ENCODE measurements at regions not wholly inside any gene's neighbourhood (a gene's known extent, or its start where the extent isn't known, plus 50 kb on each side); places are given as distances from the start of the nearest gene placed in this dataset.

DNA sequence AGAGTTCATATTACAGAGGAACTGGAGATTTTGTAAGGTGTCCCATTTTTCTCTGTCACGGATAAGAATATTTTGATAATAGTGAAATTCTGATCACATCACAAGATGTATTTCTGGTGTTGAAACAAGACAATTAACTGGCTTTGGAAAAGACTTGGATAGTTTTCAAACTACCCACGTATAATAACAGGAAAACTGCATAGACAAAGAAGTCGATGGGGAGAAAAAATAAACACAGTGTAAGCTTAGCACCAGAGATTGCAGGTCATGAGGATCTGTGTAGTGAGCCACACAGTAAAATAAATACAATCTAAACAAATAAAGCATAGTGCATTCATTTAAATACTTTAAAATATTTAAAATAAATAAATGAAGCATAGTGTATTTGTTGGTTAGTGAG is 452.3 kb upstream of the ADAMTS5 start:
- Mint-ChIP-seq H3K9me3 (ENCODE audit: unreplicated experiment) (no peaks in the 10 kb centered on the region), H3K4me1 (ENCODE audit: insufficient read depth, unreplicated experiment) (peaks cover 14% of the 10 kb centered on the region), H3K36me3 (ENCODE audit: insufficient read depth, unreplicated experiment) (no peaks in the 10 kb centered on the region), H3K4me3 (ENCODE audit: unreplicated experiment) (no peak overlapping the region), H3K27ac (ENCODE audit: low read depth, unreplicated experiment) (no peak overlapping the region), H3K27me3 (ENCODE audit: insufficient read depth, unreplicated experiment) (no peaks in the 10 kb centered on the region)
- intact Hi-C loops (cut with micrococcal nuclease) = no loop called here
- DNase-seq (ENCODE audit: unreplicated experiment) = no peak
- POLR2A ChIA-PET = no interaction called here
- TF ChIP-seq, protein P1, sequence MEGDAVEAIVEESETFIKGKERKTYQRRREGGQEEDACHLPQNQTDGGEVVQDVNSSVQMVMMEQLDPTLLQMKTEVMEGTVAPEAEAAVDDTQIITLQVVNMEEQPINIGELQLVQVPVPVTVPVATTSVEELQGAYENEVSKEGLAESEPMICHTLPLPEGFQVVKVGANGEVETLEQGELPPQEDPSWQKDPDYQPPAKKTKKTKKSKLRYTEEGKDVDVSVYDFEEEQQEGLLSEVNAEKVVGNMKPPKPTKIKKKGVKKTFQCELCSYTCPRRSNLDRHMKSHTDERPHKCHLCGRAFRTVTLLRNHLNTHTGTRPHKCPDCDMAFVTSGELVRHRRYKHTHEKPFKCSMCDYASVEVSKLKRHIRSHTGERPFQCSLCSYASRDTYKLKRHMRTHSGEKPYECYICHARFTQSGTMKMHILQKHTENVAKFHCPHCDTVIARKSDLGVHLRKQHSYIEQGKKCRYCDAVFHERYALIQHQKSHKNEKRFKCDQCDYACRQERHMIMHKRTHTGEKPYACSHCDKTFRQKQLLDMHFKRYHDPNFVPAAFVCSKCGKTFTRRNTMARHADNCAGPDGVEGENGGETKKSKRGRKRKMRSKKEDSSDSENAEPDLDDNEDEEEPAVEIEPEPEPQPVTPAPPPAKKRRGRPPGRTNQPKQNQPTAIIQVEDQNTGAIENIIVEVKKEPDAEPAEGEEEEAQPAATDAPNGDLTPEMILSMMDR (IDR thresholded peaks at IDR 0.05; ENCODE audit: unreplicated experiment) = no peak
- no TSS peak for BruUV-seq (replicated peaks)
- CTCF ChIA-PET = interaction anchor here (0.6 kb wide), 1 partner anchor 34 kb away, joined by 3 read pairs; no protein-coding TSS in a partner anchor

DNA sequence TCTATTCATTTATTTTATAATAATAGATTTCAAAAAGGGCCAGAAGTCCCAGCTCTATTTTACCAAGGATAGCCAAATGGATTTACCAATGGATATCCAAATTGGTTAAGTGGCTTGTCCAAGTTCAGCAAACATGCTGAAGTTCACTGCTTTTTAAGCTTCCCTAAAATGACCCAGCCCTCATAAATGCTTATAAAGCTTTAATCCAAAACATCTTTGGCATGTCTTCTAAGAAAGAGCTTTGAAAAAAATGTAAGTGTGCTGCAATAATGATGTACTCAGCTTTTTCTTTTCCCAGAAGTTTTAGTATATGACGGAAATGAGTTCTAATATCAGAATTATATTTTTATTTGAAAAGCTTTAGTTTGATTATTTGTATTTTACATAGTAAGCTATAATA is 451.5 kb upstream of the ADAMTS5 start:
- TF ChIP-seq, protein P1 (IDR thresholded peaks at IDR 0.05; ENCODE audit: unreplicated experiment) = no peak
- Mint-ChIP-seq H3K9me3 (ENCODE audit: unreplicated experiment) (no peaks in the 10 kb centered on the region), H3K4me3 (ENCODE audit: unreplicated experiment) (no peak overlapping the region), H3K4me1 (ENCODE audit: insufficient read depth, unreplicated experiment) (peaks cover 9% of the 10 kb centered on the region), H3K27ac (ENCODE audit: low read depth, unreplicated experiment) (no peak overlapping the region), H3K36me3 (ENCODE audit: insufficient read depth, unreplicated experiment) (no peaks in the 10 kb centered on the region), H3K27me3 (ENCODE audit: insufficient read depth, unreplicated experiment) (no peaks in the 10 kb centered on the region)
- ChIA-PET CTCF (interaction anchor here (0.6 to 0.7 kb wide), 3 partner anchors 35 to 543 kb away, joined by 3 to 4 read pairs (median 3); no protein-coding TSS in a partner anchor), POLR2A (no interaction called here)
- intact Hi-C loops (cut with micrococcal nuclease) = no loop called here
- DNase-seq (ENCODE audit: unreplicated experiment) = no peak
- BruUV-seq (replicated peaks) = no TSS peak

DNA sequence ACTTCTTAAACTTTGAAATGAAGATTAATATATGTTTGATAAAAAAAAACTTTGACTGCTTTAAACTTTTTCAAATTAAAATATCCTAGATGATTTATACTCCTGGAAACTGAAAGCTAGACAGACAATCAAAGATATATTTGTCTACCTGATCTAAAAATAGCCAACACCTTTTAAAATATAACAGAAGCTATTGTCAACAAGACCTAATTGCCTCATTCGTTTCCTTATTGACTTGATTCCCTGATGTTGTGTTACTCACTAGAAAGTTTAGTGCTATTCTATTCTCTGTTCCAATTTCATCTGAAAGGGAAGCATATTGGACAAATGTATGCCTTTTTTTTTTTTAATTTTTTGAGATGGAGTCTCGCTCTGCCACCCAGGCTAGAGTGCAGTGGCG is 445.6 kb upstream of the ADAMTS5 start:
- CTCF ChIA-PET = no interaction called here
- no peaks in the 10 kb centered on the region for H3K9me3 Mint-ChIP-seq (ENCODE audit: unreplicated experiment)
- POLR2A ChIA-PET = no interaction called here
- BruUV-seq (replicated peaks) = no TSS peak
- no peaks in the 10 kb centered on the region for H3K27me3 Mint-ChIP-seq (ENCODE audit: insufficient read depth, unreplicated experiment)
- DNase-seq (ENCODE audit: unreplicated experiment) = no peak
- no peak overlapping the region for H3K4me3 Mint-ChIP-seq (ENCODE audit: unreplicated experiment)
- no peaks in the 10 kb centered on the region for H3K4me1 Mint-ChIP-seq (ENCODE audit: insufficient read depth, unreplicated experiment)
- no peak overlapping the region for H3K27ac Mint-ChIP-seq (ENCODE audit: low read depth, unreplicated experiment)
- TF ChIP-seq, protein P1 (IDR thresholded peaks at IDR 0.05; ENCODE audit: unreplicated experiment) = no peak
- H3K36me3 Mint-ChIP-seq (ENCODE audit: insufficient read depth, unreplicated experiment) = no peaks in the 10 kb centered on the region
- intact Hi-C loops (cut with micrococcal nuclease) = no loop called here

DNA sequence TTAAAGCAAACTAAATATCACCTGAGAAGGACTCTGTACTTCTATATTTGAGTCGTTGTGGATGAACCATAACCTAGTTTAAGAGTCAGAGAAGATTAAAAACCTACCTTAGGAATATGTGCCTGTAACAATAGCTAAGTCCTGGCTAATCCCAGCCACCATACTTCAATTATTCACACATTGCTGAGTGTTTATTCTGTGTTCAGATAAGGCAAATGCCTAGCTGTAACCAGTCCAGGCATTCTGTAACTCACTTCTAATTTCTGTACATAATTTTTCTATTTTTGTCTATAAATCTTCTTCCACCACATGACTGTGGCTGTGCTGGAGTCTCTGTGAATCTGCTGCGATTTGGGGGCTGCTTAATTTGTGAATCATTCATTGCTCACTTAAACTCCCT is 441.9 kb upstream of the ADAMTS5 start:
- TF ChIP-seq, protein P1 (IDR thresholded peaks at IDR 0.05; ENCODE audit: unreplicated experiment) = no peak
- BruUV-seq (replicated peaks) = no TSS peak
- Mint-ChIP-seq H3K9me3 (ENCODE audit: unreplicated experiment) (no peaks in the 10 kb centered on the region), H3K36me3 (ENCODE audit: insufficient read depth, unreplicated experiment) (no peaks in the 10 kb centered on the region), H3K27ac (ENCODE audit: low read depth, unreplicated experiment) (no peak overlapping the region), H3K4me1 (ENCODE audit: insufficient read depth, unreplicated experiment) (no peaks in the 10 kb centered on the region), H3K4me3 (ENCODE audit: unreplicated experiment) (no peak overlapping the region), H3K27me3 (ENCODE audit: insufficient read depth, unreplicated experiment) (no peaks in the 10 kb centered on the region)
- DNase-seq (ENCODE audit: unreplicated experiment) = no peak
- ChIA-PET POLR2A (no interaction called here), CTCF (interaction anchor here (0.8 kb wide), 1 partner anchor 566 kb away, joined by 3 read pairs; no protein-coding TSS in a partner anchor)
- intact Hi-C loops (cut with micrococcal nuclease) = no loop called here

Data from MCF 10A (cell line).